ENCODE measurements at regions not wholly inside any gene's neighbourhood (a gene's known extent, or its start where the extent isn't known, plus 50 kb on each side); places are given as distances from the start of the nearest gene placed in this dataset.
"Not testable (repeated sequence)": the region's sequence is repeated elsewhere in the genome, so short reads cannot be mapped to it uniquely, and the experiment has no call there.

GRCh38 chr4:167987285-167987684 is 105.1 kb upstream of the ANXA10 start:
- no peak for TF ChIP-seq CTCF (IDR thresholded peaks at IDR 0.05; ENCODE audit: borderline replicate concordance)
- H3K36me3 ChIP-seq, result no peaks in the 10 kb centered on the region
- DNase-seq, result no peak
- intact Hi-C loops (cut with micrococcal nuclease), result no loop called here
- no peaks in the 10 kb centered on the region for H3K27me3 ChIP-seq (ENCODE audit: low read depth)
- H3K27ac ChIP-seq (replicated peaks), result no peak overlapping the region
- H3K4me1 ChIP-seq, result no peaks in the 10 kb centered on the region
- H3K4me3 ChIP-seq, result no peak overlapping the region
- peaks cover 36% of the 10 kb centered on the region for H3K9me3 ChIP-seq (replicated peaks)

- Histone ChIP-seq H3K27me3 (ENCODE audit: low read depth) (no peaks in the 10 kb centered on the region), H3K4me3 (no peak overlapping the region), H3K9me3 (replicated peaks) (peaks cover 13% of the 10 kb centered on the region), H3K4me1 (no peaks in the 10 kb centered on the region), H3K36me3 (no peaks in the 10 kb centered on the region), H3K27ac (replicated peaks) (no peak overlapping the region)
- DNase-seq, result no peak
- intact Hi-C loops (cut with micrococcal nuclease), result no loop called here
- TF ChIP-seq CTCF (IDR thresholded peaks at IDR 0.05; ENCODE audit: borderline replicate concordance), result no peak
These were observed 102.5 kb upstream of the ANXA10 start for GRCh38 chr4:167989815-167990214.

- H3K9me3 ChIP-seq (replicated peaks); H3K36me3 ChIP-seq; intact Hi-C loops (cut with micrococcal nuclease); H3K27ac ChIP-seq (replicated peaks); H3K4me1 ChIP-seq; H3K27me3 ChIP-seq (ENCODE audit: low read depth); H3K4me3 ChIP-seq; DNase-seq: not testable (repeated sequence)
These were observed 84.2 kb upstream of the ANXA10 start for GRCh38 chr4:168008112-168008511.

GRCh38 chr4:168019019-168019651 is 73.2 kb upstream of the ANXA10 start:
- no peak for TF ChIP-seq CTCF (IDR thresholded peaks at IDR 0.05; ENCODE audit: borderline replicate concordance)
- intact Hi-C loops (cut with micrococcal nuclease), result no loop called here
- no peaks in the 10 kb centered on the region for H3K36me3 ChIP-seq
- no peak for DNase-seq
- peaks cover 6% of the 10 kb centered on the region for H3K27me3 ChIP-seq (ENCODE audit: low read depth)
- H3K4me1 ChIP-seq, result no peaks in the 10 kb centered on the region
- H3K9me3 ChIP-seq (replicated peaks), result peaks cover 13% of the 10 kb centered on the region
- no peak overlapping the region for H3K27ac ChIP-seq (replicated peaks)
- H3K4me3 ChIP-seq, result no peak overlapping the region

GRCh38 chr4:168019921-168020320 is 72.4 kb upstream of the ANXA10 start:
- H3K27me3 ChIP-seq (ENCODE audit: low read depth), result peaks cover 6% of the 10 kb centered on the region

More at GRCh38 chr4:168019921-168020320, 72.4 kb upstream of the ANXA10 start:
- Histone ChIP-seq H3K9me3 (replicated peaks) (peaks cover 13% of the 10 kb centered on the region), H3K4me3 (no peak overlapping the region), H3K27ac (replicated peaks) (no peak overlapping the region), H3K36me3 (no peaks in the 10 kb centered on the region), H3K4me1 (no peaks in the 10 kb centered on the region)
- intact Hi-C loops (cut with micrococcal nuclease), result no loop called here
- no peak for TF ChIP-seq CTCF (IDR thresholded peaks at IDR 0.05; ENCODE audit: borderline replicate concordance)
- DNase-seq, result no peak
